Lower lobe of right lung (tissue), 2 donors: ENCODE measurements at regions not wholly inside any gene's neighbourhood (a gene's known extent, or its start where the extent isn't known, plus 50 kb on each side); places are given as distances from the start of the nearest gene placed in this dataset.
A peak's percentile ranks its signal among the peaks of the same experiment; 100 is the strongest.

Source experiments
- ATAC-seq, 2 donors: fragments of 200-7000 bp; cut with Tn5 transposase; one replicate each; pipeline ENCODE4 v1.9.1; 2020 to 2022; ENCODE audit warnings: mild to moderate bottlenecking in 2 of 2, moderate library complexity in 2 of 2
- DNase-seq: peaks from one replicate; pipeline ENCODE4 v3.0.0-alpha.2; 2020
- H3K27ac ChIP-seq: fragments of 200-600 bp; one replicate; pipeline ENCODE4 v1.8.0; 2022
- H3K27me3 ChIP-seq: fragments of 200-600 bp; one replicate; pipeline ENCODE4 v1.8.0; 2022; ENCODE audit warnings: low read depth
- H3K36me3 ChIP-seq: fragments of 200-600 bp; one replicate; pipeline ENCODE4 v1.8.0; 2022; ENCODE audit warnings: mild to moderate bottlenecking
- H3K4me1 ChIP-seq: fragments of 200-600 bp; one replicate; pipeline ENCODE4 v1.8.0; 2022
- H3K4me3 ChIP-seq: fragments of 200-600 bp; one replicate; pipeline ENCODE4 v1.8.0; 2022; ENCODE audit warnings: mild to moderate bottlenecking
- H3K9me3 ChIP-seq: fragments of 200-600 bp; one replicate; pipeline ENCODE4 v1.8.0; 2022
- intact Hi-C: fragments of 100-400 bp; cut with DNase I; formaldehyde crosslinking; loops from one replicate; pipeline ENCODE4 v1.11.0; 2022
- TF ChIP-seq, protein P1 (sequence below): fragments of 200-600 bp; IDR thresholded peaks from one replicate; pipeline ENCODE4 v1.8.0; 2022; ENCODE audit warnings: antibody characterized with exemption, mild to moderate bottlenecking
- donor health status: DM: no; HTN: yes; CAD: no; lungs with severe emphysema.

DNA sequence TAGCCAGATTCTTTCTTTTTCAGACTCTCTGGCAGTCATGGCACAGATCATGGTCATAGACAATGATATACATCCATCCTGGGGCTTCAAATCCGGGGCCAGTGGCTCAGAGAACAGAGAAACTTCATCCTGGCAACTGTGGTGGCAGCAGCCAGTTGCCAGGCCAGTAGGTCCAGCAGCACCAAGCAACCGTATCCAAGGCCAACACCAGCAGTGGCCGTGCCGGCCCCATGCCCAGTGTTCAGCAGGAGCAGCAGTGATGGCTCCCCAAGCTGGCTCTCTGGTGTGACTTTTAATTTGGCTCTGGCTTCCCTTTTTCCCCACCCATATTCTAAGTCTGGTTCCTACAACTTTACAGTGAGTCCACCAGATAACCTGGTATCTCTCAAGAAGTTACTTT lies 300.5 kb downstream of the DEPDC1B start:
- no peak overlapping the region for H3K27ac ChIP-seq
- no peaks in the 10 kb centered on the region for H3K36me3 ChIP-seq
- ATAC-seq (no peak), DNase-seq (no peak)
- intact Hi-C loops, result no loop called here
- H3K4me3 ChIP-seq, result no peak overlapping the region
- TF ChIP-seq, protein P1, sequence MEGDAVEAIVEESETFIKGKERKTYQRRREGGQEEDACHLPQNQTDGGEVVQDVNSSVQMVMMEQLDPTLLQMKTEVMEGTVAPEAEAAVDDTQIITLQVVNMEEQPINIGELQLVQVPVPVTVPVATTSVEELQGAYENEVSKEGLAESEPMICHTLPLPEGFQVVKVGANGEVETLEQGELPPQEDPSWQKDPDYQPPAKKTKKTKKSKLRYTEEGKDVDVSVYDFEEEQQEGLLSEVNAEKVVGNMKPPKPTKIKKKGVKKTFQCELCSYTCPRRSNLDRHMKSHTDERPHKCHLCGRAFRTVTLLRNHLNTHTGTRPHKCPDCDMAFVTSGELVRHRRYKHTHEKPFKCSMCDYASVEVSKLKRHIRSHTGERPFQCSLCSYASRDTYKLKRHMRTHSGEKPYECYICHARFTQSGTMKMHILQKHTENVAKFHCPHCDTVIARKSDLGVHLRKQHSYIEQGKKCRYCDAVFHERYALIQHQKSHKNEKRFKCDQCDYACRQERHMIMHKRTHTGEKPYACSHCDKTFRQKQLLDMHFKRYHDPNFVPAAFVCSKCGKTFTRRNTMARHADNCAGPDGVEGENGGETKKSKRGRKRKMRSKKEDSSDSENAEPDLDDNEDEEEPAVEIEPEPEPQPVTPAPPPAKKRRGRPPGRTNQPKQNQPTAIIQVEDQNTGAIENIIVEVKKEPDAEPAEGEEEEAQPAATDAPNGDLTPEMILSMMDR, result no peak
- H3K4me1 ChIP-seq, result no peaks in the 10 kb centered on the region
- no peaks in the 10 kb centered on the region for H3K9me3 ChIP-seq
- H3K27me3 ChIP-seq, result no peaks in the 10 kb centered on the region

DNA sequence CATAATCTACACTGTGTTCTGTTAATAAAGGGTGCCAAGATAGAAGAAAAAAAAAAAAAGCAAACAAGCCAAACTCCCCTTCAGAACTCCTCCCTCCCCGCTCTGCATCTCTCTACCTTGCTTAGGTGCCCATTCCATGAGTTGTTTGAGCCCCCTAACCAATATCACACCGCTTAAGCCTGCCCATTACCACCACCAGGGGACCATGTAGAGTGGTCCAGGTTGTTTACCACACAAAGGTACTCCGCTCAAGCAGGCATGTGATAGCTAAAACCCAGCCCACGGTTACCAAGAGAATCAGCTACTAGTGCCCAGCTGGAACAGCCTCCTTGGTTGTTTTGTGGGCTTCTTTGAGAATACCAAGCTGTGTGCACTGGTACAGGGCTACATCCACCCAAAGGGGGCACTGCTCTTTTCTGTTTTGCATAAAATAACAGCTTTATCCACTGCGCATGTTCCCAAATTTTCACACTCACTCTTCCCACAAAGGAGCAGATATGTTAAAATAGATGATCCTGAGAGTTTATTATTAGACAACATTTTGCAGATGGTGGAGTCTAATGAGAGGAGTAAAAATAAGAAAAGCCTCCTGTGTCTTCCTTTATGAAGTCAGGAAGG lies 304.1 kb downstream of the DEPDC1B start:
- peak in 1 of 2 donors; percentile 30 for ATAC-seq
- intact Hi-C loops, result no loop called here

DNA sequence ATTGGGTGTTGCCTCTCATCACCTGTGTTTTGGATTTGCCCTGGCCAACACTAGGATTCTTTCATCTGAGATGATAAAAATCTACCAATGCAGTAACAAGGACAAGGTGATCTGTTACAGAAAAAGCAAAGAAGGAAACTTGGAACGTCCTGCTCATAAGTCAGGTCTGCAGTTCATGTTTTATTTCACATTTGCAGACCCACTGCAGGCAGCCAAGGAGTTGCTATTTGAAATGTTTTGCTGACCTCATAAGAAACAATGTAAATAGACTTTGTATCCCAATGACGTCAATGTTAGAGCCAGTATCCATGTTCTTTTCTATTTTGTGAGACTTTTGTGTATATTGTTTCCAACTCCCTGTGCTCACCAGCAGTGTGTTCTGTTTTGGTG lies 312.9 kb downstream of the DEPDC1B start:
- TF ChIP-seq, protein P1, result no peak
- Histone ChIP-seq H3K4me1 (no peaks in the 10 kb centered on the region), H3K9me3 (no peaks in the 10 kb centered on the region), H3K27me3 (no peaks in the 10 kb centered on the region), H3K4me3 (no peak overlapping the region), H3K36me3 (no peaks in the 10 kb centered on the region), H3K27ac (no peak overlapping the region)
- intact Hi-C loops, result no loop called here
- DNase-seq, result no peak
- no peak for ATAC-seq

More for the DNA sequence above, 304.1 kb downstream of the DEPDC1B start:
- TF ChIP-seq, protein P1, result no peak
- H3K27ac ChIP-seq, result no peak overlapping the region
- no peak overlapping the region for H3K4me3 ChIP-seq
- H3K27me3 ChIP-seq, result no peaks in the 10 kb centered on the region
- H3K4me1 ChIP-seq, result no peaks in the 10 kb centered on the region
- no peaks in the 10 kb centered on the region for H3K36me3 ChIP-seq
- no peak for DNase-seq
- H3K9me3 ChIP-seq, result no peaks in the 10 kb centered on the region

DNA sequence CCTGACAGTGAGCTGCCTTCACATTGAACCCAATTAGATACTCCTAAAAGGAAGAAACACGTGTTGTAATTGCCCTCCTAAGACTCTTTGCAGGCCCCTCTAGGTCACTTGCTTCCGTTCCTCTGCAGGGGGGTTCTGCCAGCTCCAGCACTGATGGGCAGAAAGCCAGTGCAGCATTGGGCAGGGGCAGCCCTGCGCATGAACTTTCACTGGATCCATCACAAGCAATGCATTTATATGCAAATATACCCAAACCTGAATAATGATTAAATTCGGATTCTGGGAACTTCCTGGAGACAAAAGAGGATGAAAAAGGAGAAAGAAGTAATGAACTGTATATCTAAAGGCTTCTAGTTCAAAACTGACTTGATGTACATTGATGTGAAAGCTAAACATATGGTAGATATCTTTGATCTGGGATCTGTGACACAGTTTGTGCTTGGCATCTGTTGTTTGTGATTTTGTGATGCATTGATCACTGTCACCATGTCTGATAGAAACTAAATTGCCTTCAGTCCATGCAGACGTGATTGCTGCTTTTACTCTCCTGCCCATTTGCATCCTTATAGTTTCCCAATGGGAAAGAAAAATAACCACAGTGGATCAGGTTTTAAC lies 313.4 kb downstream of the DEPDC1B start:
- no peak for ATAC-seq
- intact Hi-C loops, result no loop called here
- H3K27ac ChIP-seq, result no peak overlapping the region
- no peaks in the 10 kb centered on the region for H3K36me3 ChIP-seq
- no peaks in the 10 kb centered on the region for H3K9me3 ChIP-seq
- no peaks in the 10 kb centered on the region for H3K27me3 ChIP-seq
- no peaks in the 10 kb centered on the region for H3K4me1 ChIP-seq
- TF ChIP-seq, protein P1, result no peak
- no peak for DNase-seq
- no peak overlapping the region for H3K4me3 ChIP-seq

DNA sequence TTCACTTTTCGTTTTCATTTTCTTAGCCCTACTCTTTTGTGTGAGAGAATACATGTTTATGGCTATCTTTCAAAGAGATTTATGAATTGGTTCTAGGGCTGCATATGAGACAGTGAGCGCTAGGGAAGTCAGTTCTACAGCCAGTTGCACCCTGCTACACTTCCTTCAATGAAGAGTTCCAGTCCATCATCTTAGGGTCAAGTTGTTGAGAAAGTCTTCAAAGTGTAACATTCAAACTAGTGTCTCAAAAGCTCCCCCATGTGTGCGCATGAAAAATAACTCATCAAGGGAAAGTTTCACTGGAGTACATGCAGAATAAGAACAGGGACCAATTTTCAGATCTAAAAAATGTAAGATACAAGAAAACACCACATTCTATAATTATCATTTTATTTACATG lies 317.2 kb downstream of the DEPDC1B start:
- ATAC-seq, result no peak
- no peaks in the 10 kb centered on the region for H3K27me3 ChIP-seq
- no peaks in the 10 kb centered on the region for H3K4me1 ChIP-seq
- TF ChIP-seq, protein P1, result peak; percentile 10
- H3K36me3 ChIP-seq, result no peaks in the 10 kb centered on the region
- H3K9me3 ChIP-seq, result no peaks in the 10 kb centered on the region
- no peak for DNase-seq
- no peak overlapping the region for H3K27ac ChIP-seq
- intact Hi-C loops, result no loop called here
- no peak overlapping the region for H3K4me3 ChIP-seq
